PC-9 (cell line): ENCODE measurements at regions not wholly inside any gene's neighbourhood (a gene's known extent, or its start where the extent isn't known, plus 50 kb on each side); places are given as distances from the start of the nearest gene placed in this dataset.

Source experiments
- BruUV-seq: library from RNA; stranded (reverse); fragments of 400-500 nt; replicated peaks from 2 replicates; lab custom pipeline; 2021; lab: Mats Ljungman, UMichigan
- CTCF ChIA-PET: fragments of 300-600 bp; sonication (Branson Sonifier 250); formaldehyde crosslinking; loops from one replicate; lab custom pipeline; 2022; ENCODE audit warnings: antibody characterized with exemption; lab: Charles Lee
- POLR2A ChIA-PET: fragments of 300-600 bp; sonication (Branson Sonifier 250); formaldehyde crosslinking; loops from one replicate; lab custom pipeline; 2022; ENCODE audit warnings: antibody characterized with exemption; ENCODE audit not compliant: unreplicated experiment; lab: Charles Lee
- DNase-seq, 2 experiments: peaks; one replicate each; pipeline versions ENCODE4 v3.0.0 to v3.0.0-alpha.2; 2015 to 2022; ENCODE audit warnings: mixed read lengths in 1 of 2
- H2AFZ ChIP-seq: fragments of 200-600 bp; sonication (generic); 2 replicates; pipeline ENCODE4 v1.8.1; 2017; ENCODE audit warnings: antibody characterized with exemption
- H3F3A ChIP-seq: fragments of 200-600 bp; sonication (generic); 2 replicates; pipeline ENCODE4 v1.8.1; 2017; ENCODE audit warnings: antibody characterized with exemption, mild to moderate bottlenecking, low read depth; ENCODE audit not compliant: insufficient read depth
- H3K27ac ChIP-seq: fragments of 200-600 bp; sonication (generic); 2 replicates; pipeline ENCODE4 v1.6.1; 2016; ENCODE audit warnings: mixed run types
- H3K27me3 ChIP-seq: fragments of 200-600 bp; sonication (generic); 2 replicates; pipeline ENCODE4 v1.6.1; 2016; ENCODE audit warnings: low read depth, mixed run types; ENCODE audit not compliant: insufficient read depth
- H3K36me3 ChIP-seq: fragments of 200-600 bp; sonication (generic); 2 replicates; pipeline ENCODE4 v1.6.1; 2016; ENCODE audit warnings: low read depth, mixed run types
- H3K4me1 ChIP-seq: fragments of 200-600 bp; sonication (generic); replicated peaks from 2 replicates; pipeline ENCODE4 v1.6.1; 2016; ENCODE audit warnings: mixed run types; ENCODE audit not compliant: insufficient read depth
- H3K4me2 ChIP-seq: fragments of 200-600 bp; sonication (generic); 2 replicates; pipeline ENCODE4 v1.6.1; 2017; ENCODE audit warnings: mixed run types
- H3K4me3 ChIP-seq: fragments of 200-600 bp; sonication (generic); 2 replicates; pipeline ENCODE4 v1.6.1; 2016; ENCODE audit warnings: mixed run types
- H3K79me2 ChIP-seq: fragments of 200-600 bp; sonication (generic); 2 replicates; pipeline ENCODE4 v1.6.1; 2017; ENCODE audit warnings: low read depth, mixed run types
- H3K9me2 ChIP-seq: fragments of 200-600 bp; sonication (generic); 2 replicates; pipeline ENCODE4 v1.8.1; 2017; ENCODE audit warnings: mild to moderate bottlenecking; ENCODE audit not compliant: insufficient read depth
- H3K9me3 ChIP-seq: fragments of 200-600 bp; sonication (generic); 2 replicates; pipeline ENCODE4 v1.8.1; 2016; ENCODE audit warnings: low read depth; ENCODE audit not compliant: insufficient read depth
- H4K20me1 ChIP-seq: fragments of 200-600 bp; sonication (generic); 2 replicates; pipeline ENCODE4 v1.8.1; 2017; ENCODE audit not compliant: insufficient read depth
- EZH2 ChIP-seq: fragments of 200-600 bp; sonication (generic); IDR thresholded peaks from 2 replicates; pipeline ENCODE4 v1.8.0; 2017; ENCODE audit warnings: antibody characterized with exemption, low read depth
- intact Hi-C: fragments of 100-400 bp; cut with micrococcal nuclease; formaldehyde crosslinking; loops from one replicate; pipeline ENCODE4 v1.10.0; 2022; ENCODE audit not compliant: unreplicated experiment
- TF ChIP-seq, protein P1 (sequence below): fragments of 200-600 bp; sonication (generic); conservative IDR thresholded peaks from 2 replicates; pipeline ENCODE4 v1.6.1; 2017; ENCODE audit warnings: mixed run types, antibody characterized with exemption, mild to moderate bottlenecking, moderate library complexity

DNA sequence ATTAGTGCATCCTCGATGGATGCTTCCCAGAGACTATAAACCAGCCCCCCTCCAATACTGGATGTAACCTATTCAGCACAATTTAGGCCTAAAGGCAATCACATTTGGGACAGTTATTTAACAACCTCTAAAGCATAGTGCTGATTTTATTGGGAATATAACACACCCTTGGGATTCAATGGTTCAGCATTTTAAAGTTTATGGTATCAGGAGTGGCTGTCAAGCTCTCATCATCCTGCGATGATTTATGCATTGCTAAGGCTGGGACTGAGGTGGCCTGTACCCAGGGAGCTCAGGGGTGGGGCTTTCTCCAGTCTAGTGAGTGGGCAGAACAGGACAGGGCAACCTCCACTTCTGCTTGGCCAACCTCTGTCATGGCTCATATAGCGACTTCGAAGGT is 464.9 kb downstream of the INHBA start:
- no peak for DNase-seq
- peak overlapping the region; percentile 67 for H3K27ac ChIP-seq
- peaks cover 28% of the 10 kb centered on the region for H3K9me3 ChIP-seq
- H3K27me3 ChIP-seq, result no peaks in the 10 kb centered on the region
- H3K9me2 ChIP-seq, result no peaks in the 10 kb centered on the region
- H3K4me1 ChIP-seq, result peaks cover 21% of the 10 kb centered on the region
- no peak for TF ChIP-seq EZH2
- TF ChIP-seq, protein P1, sequence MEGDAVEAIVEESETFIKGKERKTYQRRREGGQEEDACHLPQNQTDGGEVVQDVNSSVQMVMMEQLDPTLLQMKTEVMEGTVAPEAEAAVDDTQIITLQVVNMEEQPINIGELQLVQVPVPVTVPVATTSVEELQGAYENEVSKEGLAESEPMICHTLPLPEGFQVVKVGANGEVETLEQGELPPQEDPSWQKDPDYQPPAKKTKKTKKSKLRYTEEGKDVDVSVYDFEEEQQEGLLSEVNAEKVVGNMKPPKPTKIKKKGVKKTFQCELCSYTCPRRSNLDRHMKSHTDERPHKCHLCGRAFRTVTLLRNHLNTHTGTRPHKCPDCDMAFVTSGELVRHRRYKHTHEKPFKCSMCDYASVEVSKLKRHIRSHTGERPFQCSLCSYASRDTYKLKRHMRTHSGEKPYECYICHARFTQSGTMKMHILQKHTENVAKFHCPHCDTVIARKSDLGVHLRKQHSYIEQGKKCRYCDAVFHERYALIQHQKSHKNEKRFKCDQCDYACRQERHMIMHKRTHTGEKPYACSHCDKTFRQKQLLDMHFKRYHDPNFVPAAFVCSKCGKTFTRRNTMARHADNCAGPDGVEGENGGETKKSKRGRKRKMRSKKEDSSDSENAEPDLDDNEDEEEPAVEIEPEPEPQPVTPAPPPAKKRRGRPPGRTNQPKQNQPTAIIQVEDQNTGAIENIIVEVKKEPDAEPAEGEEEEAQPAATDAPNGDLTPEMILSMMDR, result no peak
- no TSS peak for BruUV-seq
- intact Hi-C loops, result no loop called here
- H3F3A ChIP-seq, result peaks cover 9% of the 10 kb centered on the region
- H3K36me3 ChIP-seq, result no peaks in the 10 kb centered on the region
- no peaks in the 10 kb centered on the region for H3K79me2 ChIP-seq
- H2AFZ ChIP-seq, result no peak overlapping the region
- ChIA-PET POLR2A (no interaction called here), CTCF (no interaction called here)
- H3K4me2 ChIP-seq, result no peak overlapping the region
- H4K20me1 ChIP-seq, result no peaks in the 10 kb centered on the region
- no peak overlapping the region for H3K4me3 ChIP-seq

DNA sequence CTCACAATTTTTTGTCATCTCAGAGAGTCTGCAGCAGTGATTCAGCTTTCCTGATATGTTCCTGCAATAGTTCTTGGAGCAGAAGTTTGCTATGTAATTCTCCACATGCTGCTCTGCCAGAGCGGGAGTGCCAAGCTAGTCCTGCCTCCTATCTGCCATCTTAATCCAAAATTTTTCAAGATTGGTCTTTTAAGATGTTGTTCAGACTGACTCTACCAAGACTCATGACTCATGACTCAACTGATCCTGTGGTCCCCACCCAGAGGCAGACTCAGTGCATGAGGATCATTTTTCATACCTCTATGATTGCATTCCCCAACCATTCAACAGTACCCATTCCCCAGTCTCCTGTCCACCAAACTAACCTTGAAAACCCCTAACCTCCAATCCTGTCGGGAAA is 470.8 kb downstream of the INHBA start:
- Histone ChIP-seq H3K4me3 (no peak overlapping the region), H3K9me3 (peaks cover 53% of the 10 kb centered on the region), H3F3A (no peaks in the 10 kb centered on the region), H3K36me3 (no peaks in the 10 kb centered on the region), H3K79me2 (no peaks in the 10 kb centered on the region), H3K27me3 (no peaks in the 10 kb centered on the region), H3K4me2 (no peak overlapping the region), H3K4me1 (no peaks in the 10 kb centered on the region), H3K27ac (no peak overlapping the region), H2AFZ (no peak overlapping the region), H3K9me2 (no peaks in the 10 kb centered on the region), H4K20me1 (no peaks in the 10 kb centered on the region)
- POLR2A ChIA-PET, result no interaction called here
- TF ChIP-seq, protein P1, result no peak
- TF ChIP-seq EZH2, result no peak
- CTCF ChIA-PET, result no interaction called here
- intact Hi-C loops, result no loop called here
- DNase-seq, result no peak
- no TSS peak for BruUV-seq

DNA sequence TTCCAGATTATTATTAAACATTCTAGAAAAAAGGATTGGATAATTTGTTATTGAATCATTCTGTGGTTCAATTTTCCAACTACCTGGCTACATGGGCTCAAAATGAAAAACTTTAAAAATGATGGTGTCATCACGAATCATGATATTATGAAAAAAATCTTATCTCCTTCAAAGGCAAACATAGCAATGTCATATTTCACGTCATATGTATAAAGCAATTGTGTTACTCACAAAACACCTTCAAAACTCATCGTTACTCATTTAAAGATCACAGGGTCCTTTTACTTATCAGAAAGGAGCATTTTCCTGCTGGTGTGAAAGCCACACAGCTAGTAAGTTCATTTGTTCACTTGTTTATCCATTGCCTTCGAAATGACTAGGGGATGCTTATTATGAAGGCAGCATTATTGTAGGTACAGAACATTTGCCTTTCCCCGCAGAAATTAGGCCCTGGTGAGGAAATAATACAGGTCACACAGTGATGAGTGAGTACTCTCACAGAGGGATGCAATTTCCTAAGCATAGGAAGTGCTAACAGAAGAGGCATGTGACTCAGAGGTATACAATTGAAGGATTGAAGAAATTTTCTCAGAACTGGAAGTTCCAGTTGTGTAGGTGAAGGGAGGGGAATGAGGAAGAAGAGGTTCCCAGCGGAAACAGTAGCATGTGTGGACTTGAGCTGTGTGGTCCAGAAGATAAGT is 478.7 kb downstream of the INHBA start:
- no peaks in the 10 kb centered on the region for H4K20me1 ChIP-seq
- H3K4me1 ChIP-seq, result peaks cover 23% of the 10 kb centered on the region
- H3K9me3 ChIP-seq, result peaks cover 53% of the 10 kb centered on the region
- POLR2A ChIA-PET, result interaction anchor here (0.5 to 0.6 kb wide), 2 partner anchors 116 to 402 kb away, joined by 3 to 10 read pairs; no protein-coding TSS in a partner anchor
- TF ChIP-seq, protein P1, result no peak
- no peak for TF ChIP-seq EZH2
- intact Hi-C loops, result loop anchor here (1.0 kb wide), 5 partner anchors 23 to 477 kb away; no protein-coding TSS in a partner anchor
- H3K9me2 ChIP-seq, result no peaks in the 10 kb centered on the region
- H3K27me3 ChIP-seq, result no peaks in the 10 kb centered on the region
- H3K36me3 ChIP-seq, result peaks cover 7% of the 10 kb centered on the region; the same call in 1 of the 2 replicates
- H2AFZ ChIP-seq, result peak overlapping the region; percentile 23; the same call in 1 of the 2 replicates
- CTCF ChIA-PET, result no interaction called here
- H3K4me3 ChIP-seq, result no peak overlapping the region
- H3K27ac ChIP-seq, result peak overlapping the region; percentile 73
- peaks cover 18% of the 10 kb centered on the region for H3F3A ChIP-seq
- BruUV-seq, result no TSS peak
- peak; percentile 54 to 100 for DNase-seq
- H3K79me2 ChIP-seq, result no peaks in the 10 kb centered on the region
- H3K4me2 ChIP-seq, result peak overlapping the region; percentile 32
